ENCODE measurements at regions not wholly inside any gene's neighbourhood (a gene's known extent, or its start where the extent isn't known, plus 50 kb on each side); places are given as distances from the start of the nearest gene placed in this dataset.

GRCh38 chr12:43108656-43109055 is 443.3 kb downstream of the ADAMTS20 start:
- 59 to 61% methylated on average over 3 of the region's 3 CpGs for WGBS, 2 donors
- no peak for DNase-seq (ENCODE audit: low spot score in 2 of 2)
- no peak overlapping the region for H3K4me3 ChIP-seq (ENCODE audit: low read depth, poor library complexity, severe bottlenecking)
- intact Hi-C loops (cut with DNase I; ENCODE audit: low total_unique reads): no loop called here
- TF ChIP-seq POLR2A (IDR thresholded peaks at IDR 0.05) (no peak), CTCF (IDR thresholded peaks at IDR 0.05) (no peak)

GRCh38 chr12:43107026-43107775 is 444.8 kb downstream of the ADAMTS20 start:
- no peak for TF ChIP-seq CTCF (IDR thresholded peaks at IDR 0.05)
- TF ChIP-seq POLR2A (IDR thresholded peaks at IDR 0.05): no peak
- DNase-seq (ENCODE audit: low spot score in 2 of 2): no peak
- intact Hi-C loops (cut with DNase I; ENCODE audit: low total_unique reads): no loop called here
- WGBS, 2 donors: 66 to 68% methylated on average over 2 of the region's 2 CpGs
- no peak overlapping the region for H3K4me3 ChIP-seq (ENCODE audit: low read depth, poor library complexity, severe bottlenecking)

- TF ChIP-seq POLR2A (IDR thresholded peaks at IDR 0.05): no peak
- TF ChIP-seq CTCF (IDR thresholded peaks at IDR 0.05): no peak
- DNase-seq (ENCODE audit: low spot score in 2 of 2): no peak
- intact Hi-C loops (cut with DNase I; ENCODE audit: low total_unique reads): no loop called here
- H3K4me3 ChIP-seq (ENCODE audit: low read depth, poor library complexity, severe bottlenecking): no peak overlapping the region
- WGBS, 2 donors: 67 to 76% methylated on average over 3 of the region's 3 CpGs
Measured at GRCh38 chr12:43106355-43106754, 445.6 kb downstream of the ADAMTS20 start.

- intact Hi-C loops (cut with DNase I; ENCODE audit: low total_unique reads): no loop called here
- 62 to 74% methylated on average over 6 of the region's 6 CpGs for WGBS, 2 donors
- no peak overlapping the region for H3K4me3 ChIP-seq (ENCODE audit: low read depth, poor library complexity, severe bottlenecking)
- TF ChIP-seq CTCF (IDR thresholded peaks at IDR 0.05) (no peak), POLR2A (IDR thresholded peaks at IDR 0.05) (no peak)
- no peak for DNase-seq (ENCODE audit: low spot score in 2 of 2)
Measured at GRCh38 chr12:43105426-43105981, 446.5 kb downstream of the ADAMTS20 start.

GRCh38 chr12:43104494-43104893 is 447.5 kb downstream of the ADAMTS20 start:
- intact Hi-C loops (cut with DNase I; ENCODE audit: low total_unique reads): no loop called here
- WGBS, 2 donors: 93 to 94% methylated on average over 3 of the region's 3 CpGs
- no peak for TF ChIP-seq POLR2A (IDR thresholded peaks at IDR 0.05)
- no peak for TF ChIP-seq CTCF (IDR thresholded peaks at IDR 0.05)

More at GRCh38 chr12:43104494-43104893, 447.5 kb downstream of the ADAMTS20 start:
- no peak overlapping the region for H3K4me3 ChIP-seq (ENCODE audit: low read depth, poor library complexity, severe bottlenecking)
- DNase-seq (ENCODE audit: low spot score in 2 of 2): no peak
